SK-N-SH treated with all-trans-retinoic acid at 6 μM for 48 hours (cell line): ENCODE measurements at regions not wholly inside any gene's neighbourhood (a gene's known extent, or its start where the extent isn't known, plus 50 kb on each side); places are given as distances from the start of the nearest gene placed in this dataset.

Source experiments
- ATAC-seq: fragments of 200-7000 bp; cut with Tn5 transposase; 3 replicates; pipeline ENCODE4 v1.9.1; 2020; ENCODE audit warnings: mild to moderate bottlenecking, moderate library complexity
- BACH2 ChIP-seq: fragments of 250-450 bp; sonication (Bioruptor Pico); IDR thresholded peaks from 2 replicates; pipeline ENCODE4 v1.9.0; 2021; ENCODE audit warnings: mild to moderate bottlenecking, borderline replicate concordance
- CSDC2 ChIP-seq: fragments of 250-450 bp; sonication (Bioruptor Pico); IDR thresholded peaks from 2 replicates; pipeline ENCODE4 v1.5.0; 2020; ENCODE audit warnings: mild to moderate bottlenecking, moderate library complexity
- ESRRG ChIP-seq: fragments of 250-450 bp; sonication (Bioruptor Pico); IDR thresholded peaks from 2 replicates; pipeline ENCODE4 v1.6.1; 2021; ENCODE audit warnings: mild to moderate bottlenecking
- GLIS3 ChIP-seq: fragments of 250-450 bp; sonication (Bioruptor Pico); IDR thresholded peaks from 2 replicates; pipeline ENCODE4 v1.5.0; 2020; ENCODE audit warnings: mild to moderate bottlenecking, moderate library complexity
- ISL1 ChIP-seq: fragments of 250-450 bp; sonication (Bioruptor Pico); IDR thresholded peaks from 2 replicates; pipeline ENCODE4 v2.1.2; 2022; ENCODE audit warnings: mild to moderate bottlenecking, moderate library complexity
- OSR1 ChIP-seq: fragments of 250-450 bp; sonication (Bioruptor Pico); IDR thresholded peaks from 2 replicates; pipeline ENCODE4 v1.8.0; 2022; ENCODE audit warnings: moderate library complexity, mild to moderate bottlenecking, inconsistent platforms
- POU6F1 ChIP-seq: fragments of 250-450 bp; sonication (Bioruptor Pico); IDR thresholded peaks from 2 replicates; pipeline ENCODE4 v1.8.0; 2021; ENCODE audit warnings: low read depth, mild to moderate bottlenecking, moderate library complexity, borderline replicate concordance
- PPARA ChIP-seq: fragments of 250-450 bp; sonication (Bioruptor Pico); IDR thresholded peaks from 2 replicates; pipeline ENCODE4 v1.5.0; 2020; ENCODE audit warnings: mild to moderate bottlenecking, borderline replicate concordance
- TCF4 ChIP-seq: fragments of 250-450 bp; sonication (Bioruptor Pico); IDR thresholded peaks from 2 replicates; pipeline ENCODE4 v1.8.0; 2021; ENCODE audit warnings: mild to moderate bottlenecking, moderate library complexity, borderline replicate concordance
- TOX ChIP-seq: fragments of 250-450 bp; sonication (Bioruptor Pico); IDR thresholded peaks from 2 replicates; pipeline ENCODE4 v1.8.0; 2021; ENCODE audit warnings: mild to moderate bottlenecking, moderate library complexity, borderline replicate concordance
- TSHZ2 ChIP-seq: fragments of 250-450 bp; sonication (Bioruptor Pico); IDR thresholded peaks from 2 replicates; pipeline ENCODE4 v1.5.0; 2020; ENCODE audit warnings: mild to moderate bottlenecking, moderate library complexity
- ZC3H10 ChIP-seq: fragments of 250-450 bp; sonication (Bioruptor Pico); IDR thresholded peaks from 2 replicates; pipeline ENCODE4 v1.5.1; 2021; ENCODE audit warnings: mild to moderate bottlenecking, moderate library complexity
- ZNF565 ChIP-seq: fragments of 450-650 bp; formaldehyde crosslinking; conservative IDR thresholded peaks from 2 replicates; pipeline ENCODE4 v1.5.0; 2020; ENCODE audit warnings: low read depth, mild to moderate bottlenecking, moderate library complexity
- ZNF70 ChIP-seq: fragments of 450-650 bp; formaldehyde crosslinking; IDR thresholded peaks from 2 replicates; pipeline ENCODE4 v1.5.0; 2020; ENCODE audit warnings: mild to moderate bottlenecking, moderate library complexity
- ZNF8 ChIP-seq: fragments of 450-650 bp; formaldehyde crosslinking; IDR thresholded peaks from 2 replicates; pipeline ENCODE4 v1.5.0; 2020; ENCODE audit warnings: mild to moderate bottlenecking, moderate library complexity
- TF ChIP-seq, protein P1 (sequence below): fragments of 250-450 bp; sonication (Bioruptor Pico); IDR thresholded peaks from 2 replicates; pipeline ENCODE4 v1.5.1; 2021; ENCODE audit warnings: mild to moderate bottlenecking, moderate library complexity
- TF ChIP-seq, protein P2 (sequence below): fragments of 250-450 bp; sonication (Bioruptor Pico); IDR thresholded peaks from 2 replicates; pipeline ENCODE4 v1.5.1; 2020; ENCODE audit warnings: low read depth, mild to moderate bottlenecking, moderate library complexity

GRCh38 chr2:107336526-107336925, 450.6 kb upstream of the ST6GAL2 start (continued):
- TF ChIP-seq, protein P1, sequence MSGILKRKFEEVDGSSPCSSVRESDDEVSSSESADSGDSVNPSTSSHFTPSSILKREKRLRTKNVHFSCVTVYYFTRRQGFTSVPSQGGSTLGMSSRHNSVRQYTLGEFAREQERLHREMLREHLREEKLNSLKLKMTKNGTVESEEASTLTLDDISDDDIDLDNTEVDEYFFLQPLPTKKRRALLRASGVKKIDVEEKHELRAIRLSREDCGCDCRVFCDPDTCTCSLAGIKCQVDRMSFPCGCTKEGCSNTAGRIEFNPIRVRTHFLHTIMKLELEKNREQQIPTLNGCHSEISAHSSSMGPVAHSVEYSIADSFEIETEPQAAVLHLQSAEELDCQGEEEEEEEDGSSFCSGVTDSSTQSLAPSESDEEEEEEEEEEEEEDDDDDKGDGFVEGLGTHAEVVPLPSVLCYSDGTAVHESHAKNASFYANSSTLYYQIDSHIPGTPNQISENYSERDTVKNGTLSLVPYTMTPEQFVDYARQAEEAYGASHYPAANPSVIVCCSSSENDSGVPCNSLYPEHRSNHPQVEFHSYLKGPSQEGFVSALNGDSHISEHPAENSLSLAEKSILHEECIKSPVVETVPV (CRISPR knock-in tag) = no peak
- no peak for TF ChIP-seq ZC3H10
- TF ChIP-seq TCF4 = no peak
- no peak for TF ChIP-seq BACH2 (CRISPR knock-in tag)
- TF ChIP-seq PPARA (CRISPR knock-in tag) = no peak
- TF ChIP-seq TSHZ2 (CRISPR knock-in tag) = no peak

- peak; percentile 80 for ATAC-seq
- no peak for TF ChIP-seq ZNF565 (CRISPR knock-in tag)
- TF ChIP-seq, protein P2, sequence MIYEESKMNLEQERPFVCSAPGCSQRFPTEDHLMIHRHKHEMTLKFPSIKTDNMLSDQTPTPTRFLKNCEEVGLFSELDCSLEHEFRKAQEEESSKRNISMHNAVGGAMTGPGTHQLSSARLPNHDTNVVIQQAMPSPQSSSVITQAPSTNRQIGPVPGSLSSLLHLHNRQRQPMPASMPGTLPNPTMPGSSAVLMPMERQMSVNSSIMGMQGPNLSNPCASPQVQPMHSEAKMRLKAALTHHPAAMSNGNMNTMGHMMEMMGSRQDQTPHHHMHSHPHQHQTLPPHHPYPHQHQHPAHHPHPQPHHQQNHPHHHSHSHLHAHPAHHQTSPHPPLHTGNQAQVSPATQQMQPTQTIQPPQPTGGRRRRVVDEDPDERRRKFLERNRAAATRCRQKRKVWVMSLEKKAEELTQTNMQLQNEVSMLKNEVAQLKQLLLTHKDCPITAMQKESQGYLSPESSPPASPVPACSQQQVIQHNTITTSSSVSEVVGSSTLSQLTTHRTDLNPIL (CRISPR knock-in tag) = no peak
- no peak for TF ChIP-seq POU6F1
- TF ChIP-seq ZC3H10 = no peak
- no peak for TF ChIP-seq ISL1 (CRISPR knock-in tag)
- TF ChIP-seq OSR1 (CRISPR knock-in tag) = no peak
- no peak for TF ChIP-seq TOX (CRISPR knock-in tag)
- TF ChIP-seq PPARA (CRISPR knock-in tag) = no peak
- no peak for TF ChIP-seq ESRRG (CRISPR knock-in tag)
- TF ChIP-seq, all 23 proteins: peak for 0
Measured at GRCh38 chr2:107337209-107337898, 451.4 kb upstream of the ST6GAL2 start.

- TF ChIP-seq GLIS3 (CRISPR knock-in tag) (no peak), CSDC2 (CRISPR knock-in tag) (no peak), TSHZ2 (CRISPR knock-in tag) (no peak), TCF4 (no peak), ZNF70 (CRISPR knock-in tag) (no peak), BACH2 (CRISPR knock-in tag) (no peak), ZC3H10 (no peak), POU6F1 (no peak), ISL1 (CRISPR knock-in tag) (no peak), PPARA (CRISPR knock-in tag) (no peak), ZNF8 (CRISPR knock-in tag) (no peak)
- no peak for ATAC-seq
Measured at GRCh38 chr2:107338059-107338458, 452.1 kb upstream of the ST6GAL2 start.
